22Rv1 (cell line): ENCODE measurements at regions not wholly inside any gene's neighbourhood (a gene's known extent, or its start where the extent isn't known, plus 50 kb on each side); places are given as distances from the start of the nearest gene placed in this dataset.
"Not testable (repeated sequence)": the region's sequence is repeated elsewhere in the genome, so short reads cannot be mapped to it uniquely, and the experiment has no call there.

Source experiments
- H3K27ac ChIP-seq: fragments of 450-650 bp; 2 replicates; pipeline ENCODE4 v1.5.1; 2017
- ZFX ChIP-seq: fragments of 450-650 bp; IDR thresholded peaks from 2 replicates; pipeline ENCODE4 v1.6.1; 2017; ENCODE audit warnings: antibody characterized with exemption, borderline replicate concordance
- TF ChIP-seq, protein P1 (sequence below): fragments of 450-650 bp; IDR thresholded peaks from 2 replicates; pipeline ENCODE4 v1.5.1; 2017; ENCODE audit warnings: mild to moderate bottlenecking

- TF ChIP-seq, protein P1, sequence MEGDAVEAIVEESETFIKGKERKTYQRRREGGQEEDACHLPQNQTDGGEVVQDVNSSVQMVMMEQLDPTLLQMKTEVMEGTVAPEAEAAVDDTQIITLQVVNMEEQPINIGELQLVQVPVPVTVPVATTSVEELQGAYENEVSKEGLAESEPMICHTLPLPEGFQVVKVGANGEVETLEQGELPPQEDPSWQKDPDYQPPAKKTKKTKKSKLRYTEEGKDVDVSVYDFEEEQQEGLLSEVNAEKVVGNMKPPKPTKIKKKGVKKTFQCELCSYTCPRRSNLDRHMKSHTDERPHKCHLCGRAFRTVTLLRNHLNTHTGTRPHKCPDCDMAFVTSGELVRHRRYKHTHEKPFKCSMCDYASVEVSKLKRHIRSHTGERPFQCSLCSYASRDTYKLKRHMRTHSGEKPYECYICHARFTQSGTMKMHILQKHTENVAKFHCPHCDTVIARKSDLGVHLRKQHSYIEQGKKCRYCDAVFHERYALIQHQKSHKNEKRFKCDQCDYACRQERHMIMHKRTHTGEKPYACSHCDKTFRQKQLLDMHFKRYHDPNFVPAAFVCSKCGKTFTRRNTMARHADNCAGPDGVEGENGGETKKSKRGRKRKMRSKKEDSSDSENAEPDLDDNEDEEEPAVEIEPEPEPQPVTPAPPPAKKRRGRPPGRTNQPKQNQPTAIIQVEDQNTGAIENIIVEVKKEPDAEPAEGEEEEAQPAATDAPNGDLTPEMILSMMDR, result no peak
- TF ChIP-seq ZFX, result no peak
- H3K27ac ChIP-seq, result no peak overlapping the region
These were observed 337.1 kb upstream of the PUDP start for GRCh38 chrX:7485061-7485460.

DNA sequence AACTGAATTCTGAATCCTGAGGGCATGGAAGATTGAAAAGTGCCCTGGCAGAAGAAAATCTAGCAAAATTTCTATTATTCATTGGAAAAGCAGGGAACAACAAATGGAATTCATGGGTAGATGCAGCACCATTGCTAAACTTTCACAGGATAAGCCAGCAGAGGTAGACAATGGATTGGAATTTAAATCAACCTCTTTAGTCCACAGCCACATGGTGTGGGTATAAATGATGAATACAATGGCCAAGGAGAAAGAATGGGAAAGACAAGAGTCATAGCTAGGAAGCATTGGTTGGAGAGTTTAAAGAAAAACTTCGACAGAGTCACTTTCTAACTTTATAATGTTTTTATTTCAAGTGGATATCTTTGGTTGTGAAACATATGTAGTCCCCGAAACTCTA, 332.8 kb upstream of the PUDP start:
- TF ChIP-seq, protein P1, result no peak
- TF ChIP-seq ZFX, result no peak

DNA sequence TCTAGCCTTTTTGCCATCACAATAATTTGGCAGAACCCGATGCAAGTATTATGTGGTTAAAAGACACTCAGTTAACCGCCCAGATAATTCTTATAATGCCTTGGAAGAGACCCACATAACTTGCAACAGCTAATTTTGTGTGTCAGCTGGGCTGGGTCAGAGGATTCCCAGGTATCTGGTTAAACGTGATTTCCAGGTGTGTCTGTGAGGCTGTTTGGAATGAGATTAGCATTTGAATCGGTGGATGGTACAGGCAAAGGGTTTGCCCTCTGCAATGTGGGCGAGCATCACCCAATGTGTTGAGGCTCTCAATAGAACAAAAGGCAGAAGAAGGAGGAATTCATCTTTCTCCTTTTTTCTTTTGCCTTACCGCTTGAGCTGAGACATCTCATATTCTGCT, 314.2 kb upstream of the PUDP start:
- H3K27ac ChIP-seq, result no peak overlapping the region
- TF ChIP-seq ZFX, result no peak
- TF ChIP-seq, protein P1, result no peak

More for the DNA sequence above, 332.8 kb upstream of the PUDP start:
- no peak overlapping the region for H3K27ac ChIP-seq

- H3K27ac ChIP-seq, result not testable (repeated sequence)
These were observed 313.1 kb upstream of the PUDP start for GRCh38 chrX:7461051-7461450.

DNA sequence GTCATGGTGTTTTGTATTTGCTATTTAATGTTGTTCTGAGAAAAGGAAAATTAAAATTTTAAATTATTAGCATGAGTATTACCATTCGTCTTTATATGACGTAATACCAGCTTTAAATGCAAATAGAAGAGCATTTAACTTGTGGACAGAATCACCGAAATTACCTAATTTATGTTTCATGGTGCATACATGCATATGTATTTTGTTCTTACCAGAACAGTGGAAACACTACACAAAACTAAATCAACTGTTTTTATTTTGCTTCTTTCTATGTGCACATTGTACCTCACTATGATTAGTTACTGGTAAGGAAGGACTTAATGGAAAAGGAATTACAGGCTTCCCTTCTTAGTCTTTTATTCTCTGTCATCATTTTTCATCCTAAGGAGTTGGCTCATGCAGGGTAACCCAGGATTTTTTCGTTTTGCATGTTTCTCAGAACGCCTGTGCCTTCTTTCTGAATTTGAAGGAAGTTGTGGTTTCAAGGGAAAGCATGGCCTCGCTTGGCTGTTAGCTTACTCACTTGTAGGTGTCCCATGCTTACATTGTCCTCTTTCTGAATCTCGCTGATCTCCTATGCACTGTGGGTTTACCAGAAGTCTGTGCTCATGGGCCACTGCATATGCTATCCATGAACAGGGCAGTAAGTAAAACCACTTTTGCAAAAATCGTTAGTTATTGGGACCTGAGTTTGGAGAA, 300.0 kb upstream of the PUDP start:
- H3K27ac ChIP-seq, result no peak overlapping the region
- TF ChIP-seq, protein P1, result no peak
- TF ChIP-seq ZFX, result no peak

DNA sequence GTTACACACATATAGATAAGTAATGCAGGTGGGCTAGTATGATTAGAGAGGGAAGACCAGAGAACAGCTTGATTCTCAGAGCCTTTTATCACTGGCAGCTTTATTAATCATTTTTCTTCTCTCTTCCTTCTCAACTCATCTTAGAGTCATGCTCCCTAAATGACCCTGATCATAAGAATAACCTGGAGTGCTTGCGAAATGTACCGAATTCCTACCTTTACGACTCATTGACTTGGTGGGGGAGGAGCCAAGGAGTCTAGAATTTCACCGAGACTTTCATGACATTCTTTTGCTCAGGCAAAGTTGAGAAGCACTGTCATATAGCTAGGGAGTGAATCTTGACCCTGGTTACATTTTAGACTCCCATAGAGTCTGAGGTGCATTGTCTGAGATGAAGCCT, 298.9 kb upstream of the PUDP start:
- H3K27ac ChIP-seq, result no peak overlapping the region
- no peak for TF ChIP-seq ZFX
- TF ChIP-seq, protein P1, result no peak

- TF ChIP-seq, protein P1, result no peak
- TF ChIP-seq ZFX, result no peak
- no peak overlapping the region for H3K27ac ChIP-seq
These were observed 297.0 kb upstream of the PUDP start for GRCh38 chrX:7444967-7445366.

- H3K27ac ChIP-seq, result no peak overlapping the region
- TF ChIP-seq, protein P1, result no peak
- no peak for TF ChIP-seq ZFX
These were observed 293.6 kb upstream of the PUDP start for GRCh38 chrX:7441586-7441985.
